WTC11 (cell line): ENCODE measurements at regions not wholly inside any gene's neighbourhood (a gene's known extent, or its start where the extent isn't known, plus 50 kb on each side); places are given as distances from the start of the nearest gene placed in this dataset.

Experiments used
- ATAC-seq: fragments of 200-7000 bp; cut with Tn5 transposase; 2 replicates; pipeline ENCODE4 v1.10.0; 2021; ENCODE audit warnings: mild to moderate bottlenecking, moderate library complexity
- CTCF ChIA-PET: fragments of 300-600 bp; sonication (Branson Sonifier 250); formaldehyde crosslinking; loops from one replicate; lab custom pipeline; 2021; ENCODE audit warnings: antibody characterized with exemption; lab: Charles Lee
- POLR2A ChIA-PET: fragments of 350-600 bp; sonication (Branson Sonifier 250); formaldehyde crosslinking; loops from one replicate; lab custom pipeline; 2021; ENCODE audit warnings: antibody characterized with exemption; lab: Charles Lee
- DNase-seq: peaks from one replicate; pipeline ENCODE4 v3.0.0; 2021; ENCODE audit warnings: low spot score
- H3K27ac Mint-ChIP-seq: 2 replicates; pipeline ENCODE4 v1.8.0; 2021; ENCODE audit warnings: mixed read lengths
- H3K27me3 Mint-ChIP-seq: 2 replicates; pipeline ENCODE4 v1.8.0; 2021; ENCODE audit warnings: low read depth, mild to moderate bottlenecking, moderate library complexity, mixed read lengths
- H3K36me3 Mint-ChIP-seq: 2 replicates; pipeline ENCODE4 v1.8.0; 2021; ENCODE audit warnings: mixed read lengths
- H3K4me1 Mint-ChIP-seq: 2 replicates; pipeline ENCODE4 v1.8.0; 2022; ENCODE audit warnings: mixed read lengths
- H3K4me3 Mint-ChIP-seq: 2 replicates; pipeline ENCODE4 v1.8.0; 2021; ENCODE audit warnings: mild to moderate bottlenecking, moderate library complexity, mixed read lengths
- H3K9me3 Mint-ChIP-seq: 2 replicates; pipeline ENCODE4 v1.8.0; 2021; ENCODE audit warnings: mixed read lengths
- ATF1 ChIP-seq: sonication (generic); formaldehyde crosslinking; IDR thresholded peaks from 2 replicates; pipeline ENCODE4 v1.8.1; 2023; ENCODE audit warnings: mild to moderate bottlenecking, moderate library complexity, missing genetic modification reagents
- ELF4 ChIP-seq: sonication (generic); formaldehyde crosslinking; IDR thresholded peaks from 2 replicates; pipeline ENCODE4 v1.8.1; 2022; ENCODE audit warnings: low read depth, mild to moderate bottlenecking, moderate library complexity, missing genetic modification reagents
- FOXJ3 ChIP-seq: sonication (generic); formaldehyde crosslinking; IDR thresholded peaks from 2 replicates; pipeline ENCODE4 v1.9.0; 2021; ENCODE audit warnings: missing genetic modification reagents, mild to moderate bottlenecking, borderline replicate concordance
- JUN ChIP-seq: sonication (generic); formaldehyde crosslinking; IDR thresholded peaks from 2 replicates; pipeline ENCODE4 v1.8.0; 2023; ENCODE audit warnings: mild to moderate bottlenecking, missing genetic modification reagents
- KAT7 ChIP-seq: sonication (generic); formaldehyde crosslinking; IDR thresholded peaks from 2 replicates; pipeline ENCODE4 v1.8.1; 2023; ENCODE audit warnings: missing genetic modification reagents, mild to moderate bottlenecking, borderline replicate concordance
- NFATC4 ChIP-seq: fragments of 250-450 bp; sonication (Bioruptor Pico); IDR thresholded peaks from 2 replicates; pipeline ENCODE4 v1.9.0; 2021; ENCODE audit warnings: mild to moderate bottlenecking
- NR2C2 ChIP-seq: sonication (generic); formaldehyde crosslinking; IDR thresholded peaks from 2 replicates; pipeline ENCODE4 v1.8.0; 2022; ENCODE audit warnings: mild to moderate bottlenecking, missing genetic modification reagents
- NR3C1 ChIP-seq: sonication (generic); formaldehyde crosslinking; conservative IDR thresholded peaks from 2 replicates; pipeline ENCODE4 v1.8.1; 2023; ENCODE audit warnings: low read depth, mild to moderate bottlenecking, missing genetic modification reagents
- SP1 ChIP-seq: sonication (generic); formaldehyde crosslinking; conservative IDR thresholded peaks from 2 replicates; pipeline ENCODE4 v1.8.1; 2022; ENCODE audit warnings: missing genetic modification reagents
- TCF7 ChIP-seq: sonication (generic); formaldehyde crosslinking; IDR thresholded peaks from 2 replicates; pipeline ENCODE4 v1.8.0; 2022; ENCODE audit warnings: mild to moderate bottlenecking, low read depth, missing genetic modification reagents, moderate library complexity
- ZBTB21 ChIP-seq: sonication (generic); formaldehyde crosslinking; IDR thresholded peaks from 2 replicates; pipeline ENCODE4 v1.8.1; 2023; ENCODE audit warnings: mild to moderate bottlenecking, missing genetic modification reagents, borderline replicate concordance
- ZNF416 ChIP-seq: fragments of 250-450 bp; sonication (Bioruptor Pico); IDR thresholded peaks from 2 replicates; pipeline ENCODE4 v1.9.0; 2021; ENCODE audit warnings: mild to moderate bottlenecking, inconsistent platforms
- TF ChIP-seq, protein P1 (sequence below): sonication (generic); formaldehyde crosslinking; IDR thresholded peaks from 2 replicates; pipeline ENCODE4 v1.8.0; 2023; ENCODE audit warnings: missing genetic modification reagents, mild to moderate bottlenecking, borderline replicate concordance
- TF ChIP-seq, protein P2 (sequence below): fragments of 250-450 bp; sonication (Bioruptor Pico); IDR thresholded peaks from 2 replicates; pipeline ENCODE4 v1.8.0; 2021; ENCODE audit warnings: mild to moderate bottlenecking
- TF ChIP-seq, protein P3 (sequence below): sonication (generic); formaldehyde crosslinking; IDR thresholded peaks from 2 replicates; pipeline ENCODE4 v1.8.1; 2022; ENCODE audit warnings: low read depth, mild to moderate bottlenecking, moderate library complexity, missing genetic modification reagents, borderline replicate concordance
- TF ChIP-seq, protein P4 (sequence below): sonication (generic); formaldehyde crosslinking; IDR thresholded peaks from 2 replicates; pipeline ENCODE4 v1.8.0; 2023; ENCODE audit warnings: missing genetic modification reagents
- TF ChIP-seq, protein P5 (sequence below): sonication (generic); formaldehyde crosslinking; conservative IDR thresholded peaks from 2 replicates; pipeline ENCODE4 v1.8.1; 2023; ENCODE audit warnings: mild to moderate bottlenecking, low read depth, missing genetic modification reagents, moderate library complexity

DNA sequence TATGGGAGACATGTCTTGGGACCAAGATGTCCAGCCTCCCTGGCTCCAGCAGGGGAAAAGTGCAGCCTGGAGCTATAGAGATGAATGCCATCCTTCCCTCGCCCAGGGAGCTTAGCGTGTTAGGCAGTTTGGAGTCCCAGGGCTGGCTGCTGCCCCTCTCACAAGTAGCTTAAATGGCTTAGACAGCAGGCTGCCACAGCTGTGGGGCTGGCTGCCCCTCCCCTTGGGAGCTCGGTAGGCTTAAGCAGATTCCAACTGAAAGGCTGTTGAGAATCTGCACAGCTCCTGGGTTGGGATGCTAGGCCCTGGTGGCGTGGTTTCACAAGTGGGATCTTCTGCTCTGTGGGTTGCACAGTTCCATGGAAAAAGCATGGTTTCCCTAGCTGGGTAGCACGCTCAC is 940.5 kb upstream of the DDX18 start:
- Mint-ChIP-seq H3K4me1 (no peaks in the 10 kb centered on the region), H3K27ac (no peak overlapping the region), H3K9me3 (peaks cover 51% of the 10 kb centered on the region)
- ATAC-seq = no peak
- DNase-seq = no peak
- TF ChIP-seq ATF1 (CRISPR knock-in tag) = no peak
- TF ChIP-seq, protein P1, sequence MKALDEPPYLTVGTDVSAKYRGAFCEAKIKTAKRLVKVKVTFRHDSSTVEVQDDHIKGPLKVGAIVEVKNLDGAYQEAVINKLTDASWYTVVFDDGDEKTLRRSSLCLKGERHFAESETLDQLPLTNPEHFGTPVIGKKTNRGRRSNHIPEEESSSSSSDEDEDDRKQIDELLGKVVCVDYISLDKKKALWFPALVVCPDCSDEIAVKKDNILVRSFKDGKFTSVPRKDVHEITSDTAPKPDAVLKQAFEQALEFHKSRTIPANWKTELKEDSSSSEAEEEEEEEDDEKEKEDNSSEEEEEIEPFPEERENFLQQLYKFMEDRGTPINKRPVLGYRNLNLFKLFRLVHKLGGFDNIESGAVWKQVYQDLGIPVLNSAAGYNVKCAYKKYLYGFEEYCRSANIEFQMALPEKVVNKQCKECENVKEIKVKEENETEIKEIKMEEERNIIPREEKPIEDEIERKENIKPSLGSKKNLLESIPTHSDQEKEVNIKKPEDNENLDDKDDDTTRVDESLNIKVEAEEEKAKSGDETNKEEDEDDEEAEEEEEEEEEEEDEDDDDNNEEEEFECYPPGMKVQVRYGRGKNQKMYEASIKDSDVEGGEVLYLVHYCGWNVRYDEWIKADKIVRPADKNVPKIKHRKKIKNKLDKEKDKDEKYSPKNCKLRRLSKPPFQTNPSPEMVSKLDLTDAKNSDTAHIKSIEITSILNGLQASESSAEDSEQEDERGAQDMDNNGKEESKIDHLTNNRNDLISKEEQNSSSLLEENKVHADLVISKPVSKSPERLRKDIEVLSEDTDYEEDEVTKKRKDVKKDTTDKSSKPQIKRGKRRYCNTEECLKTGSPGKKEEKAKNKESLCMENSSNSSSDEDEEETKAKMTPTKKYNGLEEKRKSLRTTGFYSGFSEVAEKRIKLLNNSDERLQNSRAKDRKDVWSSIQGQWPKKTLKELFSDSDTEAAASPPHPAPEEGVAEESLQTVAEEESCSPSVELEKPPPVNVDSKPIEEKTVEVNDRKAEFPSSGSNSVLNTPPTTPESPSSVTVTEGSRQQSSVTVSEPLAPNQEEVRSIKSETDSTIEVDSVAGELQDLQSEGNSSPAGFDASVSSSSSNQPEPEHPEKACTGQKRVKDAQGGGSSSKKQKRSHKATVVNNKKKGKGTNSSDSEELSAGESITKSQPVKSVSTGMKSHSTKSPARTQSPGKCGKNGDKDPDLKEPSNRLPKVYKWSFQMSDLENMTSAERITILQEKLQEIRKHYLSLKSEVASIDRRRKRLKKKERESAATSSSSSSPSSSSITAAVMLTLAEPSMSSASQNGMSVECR (CRISPR knock-in tag) = no peak
- no peak for TF ChIP-seq FOXJ3 (CRISPR knock-in tag)
- TF ChIP-seq, protein P2, sequence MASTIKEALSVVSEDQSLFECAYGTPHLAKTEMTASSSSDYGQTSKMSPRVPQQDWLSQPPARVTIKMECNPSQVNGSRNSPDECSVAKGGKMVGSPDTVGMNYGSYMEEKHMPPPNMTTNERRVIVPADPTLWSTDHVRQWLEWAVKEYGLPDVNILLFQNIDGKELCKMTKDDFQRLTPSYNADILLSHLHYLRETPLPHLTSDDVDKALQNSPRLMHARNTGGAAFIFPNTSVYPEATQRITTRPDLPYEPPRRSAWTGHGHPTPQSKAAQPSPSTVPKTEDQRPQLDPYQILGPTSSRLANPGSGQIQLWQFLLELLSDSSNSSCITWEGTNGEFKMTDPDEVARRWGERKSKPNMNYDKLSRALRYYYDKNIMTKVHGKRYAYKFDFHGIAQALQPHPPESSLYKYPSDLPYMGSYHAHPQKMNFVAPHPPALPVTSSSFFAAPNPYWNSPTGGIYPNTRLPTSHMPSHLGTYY (CRISPR knock-in tag) = no peak
- TF ChIP-seq, protein P3, sequence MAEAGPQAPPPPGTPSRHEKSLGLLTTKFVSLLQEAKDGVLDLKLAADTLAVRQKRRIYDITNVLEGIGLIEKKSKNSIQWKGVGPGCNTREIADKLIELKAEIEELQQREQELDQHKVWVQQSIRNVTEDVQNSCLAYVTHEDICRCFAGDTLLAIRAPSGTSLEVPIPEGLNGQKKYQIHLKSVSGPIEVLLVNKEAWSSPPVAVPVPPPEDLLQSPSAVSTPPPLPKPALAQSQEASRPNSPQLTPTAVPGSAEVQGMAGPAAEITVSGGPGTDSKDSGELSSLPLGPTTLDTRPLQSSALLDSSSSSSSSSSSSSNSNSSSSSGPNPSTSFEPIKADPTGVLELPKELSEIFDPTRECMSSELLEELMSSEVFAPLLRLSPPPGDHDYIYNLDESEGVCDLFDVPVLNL (CRISPR knock-in tag) = no peak
- TF ChIP-seq, protein P4, sequence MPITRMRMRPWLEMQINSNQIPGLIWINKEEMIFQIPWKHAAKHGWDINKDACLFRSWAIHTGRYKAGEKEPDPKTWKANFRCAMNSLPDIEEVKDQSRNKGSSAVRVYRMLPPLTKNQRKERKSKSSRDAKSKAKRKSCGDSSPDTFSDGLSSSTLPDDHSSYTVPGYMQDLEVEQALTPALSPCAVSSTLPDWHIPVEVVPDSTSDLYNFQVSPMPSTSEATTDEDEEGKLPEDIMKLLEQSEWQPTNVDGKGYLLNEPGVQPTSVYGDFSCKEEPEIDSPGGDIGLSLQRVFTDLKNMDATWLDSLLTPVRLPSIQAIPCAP = no peak
- TF ChIP-seq ZBTB21 (CRISPR knock-in tag) = no peak
- no peak for TF ChIP-seq SP1 (CRISPR knock-in tag)
- TF ChIP-seq NR3C1 = no peak
- no peak for TF ChIP-seq NFATC4 (CRISPR knock-in tag)
- TF ChIP-seq, protein P5, sequence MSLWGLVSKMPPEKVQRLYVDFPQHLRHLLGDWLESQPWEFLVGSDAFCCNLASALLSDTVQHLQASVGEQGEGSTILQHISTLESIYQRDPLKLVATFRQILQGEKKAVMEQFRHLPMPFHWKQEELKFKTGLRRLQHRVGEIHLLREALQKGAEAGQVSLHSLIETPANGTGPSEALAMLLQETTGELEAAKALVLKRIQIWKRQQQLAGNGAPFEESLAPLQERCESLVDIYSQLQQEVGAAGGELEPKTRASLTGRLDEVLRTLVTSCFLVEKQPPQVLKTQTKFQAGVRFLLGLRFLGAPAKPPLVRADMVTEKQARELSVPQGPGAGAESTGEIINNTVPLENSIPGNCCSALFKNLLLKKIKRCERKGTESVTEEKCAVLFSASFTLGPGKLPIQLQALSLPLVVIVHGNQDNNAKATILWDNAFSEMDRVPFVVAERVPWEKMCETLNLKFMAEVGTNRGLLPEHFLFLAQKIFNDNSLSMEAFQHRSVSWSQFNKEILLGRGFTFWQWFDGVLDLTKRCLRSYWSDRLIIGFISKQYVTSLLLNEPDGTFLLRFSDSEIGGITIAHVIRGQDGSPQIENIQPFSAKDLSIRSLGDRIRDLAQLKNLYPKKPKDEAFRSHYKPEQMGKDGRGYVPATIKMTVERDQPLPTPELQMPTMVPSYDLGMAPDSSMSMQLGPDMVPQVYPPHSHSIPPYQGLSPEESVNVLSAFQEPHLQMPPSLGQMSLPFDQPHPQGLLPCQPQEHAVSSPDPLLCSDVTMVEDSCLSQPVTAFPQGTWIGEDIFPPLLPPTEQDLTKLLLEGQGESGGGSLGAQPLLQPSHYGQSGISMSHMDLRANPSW (CRISPR knock-in tag) = no peak
- no peak for TF ChIP-seq ZNF416
- TF ChIP-seq TCF7 (CRISPR knock-in tag) = no peak
- TF ChIP-seq, all 79 proteins: peak for 0
- ChIA-PET CTCF (no interaction called here), POLR2A (no interaction called here)
- peaks cover 6% of the 10 kb centered on the region for H3K27me3 Mint-ChIP-seq
- peaks cover 13% of the 10 kb centered on the region for H3K36me3 Mint-ChIP-seq
- H3K4me3 Mint-ChIP-seq = no peak overlapping the region

DNA sequence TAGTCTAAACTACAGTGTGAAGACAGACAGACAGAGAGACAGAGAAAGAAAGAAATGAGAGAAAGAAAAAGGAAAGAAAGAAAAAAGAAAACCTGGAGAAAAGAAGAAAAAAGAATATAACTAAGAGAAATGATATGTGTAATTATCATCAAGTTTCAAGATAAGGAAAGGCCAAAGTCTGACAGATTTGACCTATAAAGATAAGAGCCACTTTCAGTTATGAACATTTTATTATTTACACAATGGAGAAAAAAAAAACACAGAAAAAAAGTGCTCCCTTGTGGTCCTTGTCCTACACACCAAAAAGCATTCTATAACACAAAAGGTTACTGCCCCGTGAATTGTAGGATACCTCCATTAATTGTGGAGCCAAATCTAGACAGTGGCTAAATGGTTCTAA is 937.2 kb upstream of the DDX18 start:
- no peak for ATAC-seq
- peaks cover 47% of the 10 kb centered on the region for H3K9me3 Mint-ChIP-seq
- H3K4me1 Mint-ChIP-seq = no peaks in the 10 kb centered on the region
- no peak overlapping the region for H3K4me3 Mint-ChIP-seq
- CTCF ChIA-PET = no interaction called here
- POLR2A ChIA-PET = no interaction called here
- DNase-seq = no peak
- peaks cover 3% of the 10 kb centered on the region; the same call in 1 of the 2 replicates for H3K27me3 Mint-ChIP-seq
- TF ChIP-seq KAT7 (CRISPR knock-in tag) (no peak), NR2C2 (CRISPR knock-in tag) (no peak), JUN (CRISPR knock-in tag) (no peak), ELF4 (CRISPR knock-in tag) (no peak)
- TF ChIP-seq, protein P4 = no peak
- peaks cover 13% of the 10 kb centered on the region for H3K36me3 Mint-ChIP-seq
- H3K27ac Mint-ChIP-seq = no peak overlapping the region
